C4-2B (cell line): ENCODE measurements at regions not wholly inside any gene's neighbourhood (a gene's known extent, or its start where the extent isn't known, plus 50 kb on each side); places are given as distances from the start of the nearest gene placed in this dataset.

ENCODE experiments used
- H3K27ac ChIP-seq: fragments of 450-650 bp; 2 replicates; pipeline ENCODE4 v1.5.1; 2017
- ZFX ChIP-seq: fragments of 450-650 bp; IDR thresholded peaks from 2 replicates; pipeline ENCODE4 v1.6.1; 2017
- TF ChIP-seq, protein P1 (sequence below): fragments of 450-650 bp; conservative IDR thresholded peaks from 2 replicates; pipeline ENCODE4 v1.5.1; 2017; ENCODE audit warnings: mild to moderate bottlenecking

DNA sequence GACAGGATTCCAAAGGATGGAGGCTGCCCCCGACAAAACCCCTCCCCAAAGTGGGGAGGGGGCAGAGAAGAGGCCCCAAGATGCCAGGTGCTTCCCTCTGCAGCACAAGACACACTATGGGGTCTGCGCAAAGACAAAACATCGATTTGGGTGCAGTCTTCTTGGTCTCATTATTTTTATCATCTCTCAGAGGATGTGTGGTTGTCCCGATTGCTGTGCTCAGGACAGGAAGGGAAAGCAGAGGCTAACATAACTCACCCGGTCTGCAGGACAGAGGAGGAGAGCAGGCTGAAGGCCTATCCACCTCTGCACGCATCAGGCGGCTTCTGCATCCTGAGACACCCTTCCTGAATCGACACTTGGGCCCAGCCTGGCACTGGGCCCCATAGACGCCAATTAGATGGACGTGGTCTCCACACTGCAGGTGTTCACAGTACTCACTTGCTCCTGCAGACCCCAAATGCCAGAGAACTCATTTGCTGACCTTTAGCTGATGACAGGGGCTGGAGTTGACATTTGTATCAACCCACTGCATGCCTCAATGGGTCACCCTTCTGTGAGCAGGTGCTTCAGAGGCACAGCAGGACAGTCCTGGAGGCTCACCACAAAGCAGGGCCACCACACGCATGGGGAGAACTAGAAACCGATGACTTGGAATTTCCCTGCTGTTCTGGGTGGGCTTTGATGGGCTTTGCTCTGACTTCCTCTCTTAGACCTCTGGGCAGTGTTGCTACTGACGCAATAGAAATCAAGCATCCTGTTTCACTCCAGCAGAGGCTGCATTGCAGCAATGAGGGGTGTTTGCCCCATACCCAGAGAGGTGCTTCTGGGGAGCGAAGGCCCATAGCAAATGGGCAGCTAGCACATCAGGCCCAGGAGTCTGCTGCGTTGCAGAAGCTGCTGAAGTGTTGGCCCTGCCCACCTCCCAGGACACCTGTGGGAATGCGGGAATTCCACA is 96.3 kb upstream of the ENPP6 start:
- no peak for TF ChIP-seq ZFX
- TF ChIP-seq, protein P1, sequence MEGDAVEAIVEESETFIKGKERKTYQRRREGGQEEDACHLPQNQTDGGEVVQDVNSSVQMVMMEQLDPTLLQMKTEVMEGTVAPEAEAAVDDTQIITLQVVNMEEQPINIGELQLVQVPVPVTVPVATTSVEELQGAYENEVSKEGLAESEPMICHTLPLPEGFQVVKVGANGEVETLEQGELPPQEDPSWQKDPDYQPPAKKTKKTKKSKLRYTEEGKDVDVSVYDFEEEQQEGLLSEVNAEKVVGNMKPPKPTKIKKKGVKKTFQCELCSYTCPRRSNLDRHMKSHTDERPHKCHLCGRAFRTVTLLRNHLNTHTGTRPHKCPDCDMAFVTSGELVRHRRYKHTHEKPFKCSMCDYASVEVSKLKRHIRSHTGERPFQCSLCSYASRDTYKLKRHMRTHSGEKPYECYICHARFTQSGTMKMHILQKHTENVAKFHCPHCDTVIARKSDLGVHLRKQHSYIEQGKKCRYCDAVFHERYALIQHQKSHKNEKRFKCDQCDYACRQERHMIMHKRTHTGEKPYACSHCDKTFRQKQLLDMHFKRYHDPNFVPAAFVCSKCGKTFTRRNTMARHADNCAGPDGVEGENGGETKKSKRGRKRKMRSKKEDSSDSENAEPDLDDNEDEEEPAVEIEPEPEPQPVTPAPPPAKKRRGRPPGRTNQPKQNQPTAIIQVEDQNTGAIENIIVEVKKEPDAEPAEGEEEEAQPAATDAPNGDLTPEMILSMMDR: no peak
- no peak overlapping the region for H3K27ac ChIP-seq

DNA sequence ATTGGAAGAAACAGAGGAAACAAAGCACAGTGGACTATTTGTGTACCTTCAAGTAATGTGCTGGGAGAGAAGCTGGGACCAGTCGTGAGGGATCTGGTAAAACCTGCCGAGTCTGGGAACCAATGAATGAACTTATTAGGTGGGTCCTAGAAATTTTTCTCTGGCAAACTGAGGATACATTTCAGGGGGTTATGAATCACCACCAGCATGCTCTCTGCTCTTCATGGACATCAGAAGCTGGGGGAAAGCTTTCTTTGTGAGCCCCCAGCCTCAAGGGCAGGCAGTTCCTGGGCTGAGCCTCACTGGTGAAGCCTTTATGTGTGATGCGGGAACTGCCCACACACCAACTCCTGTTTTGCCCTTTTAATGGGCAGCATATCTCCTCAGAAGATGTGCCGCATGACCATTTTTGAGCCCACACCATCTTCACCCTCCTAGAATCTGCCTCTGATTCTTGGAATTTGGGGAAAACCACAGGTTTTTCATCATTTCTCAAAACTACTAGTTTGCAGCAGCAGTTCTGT is 95.4 kb upstream of the ENPP6 start:
- H3K27ac ChIP-seq: no peak overlapping the region

DNA sequence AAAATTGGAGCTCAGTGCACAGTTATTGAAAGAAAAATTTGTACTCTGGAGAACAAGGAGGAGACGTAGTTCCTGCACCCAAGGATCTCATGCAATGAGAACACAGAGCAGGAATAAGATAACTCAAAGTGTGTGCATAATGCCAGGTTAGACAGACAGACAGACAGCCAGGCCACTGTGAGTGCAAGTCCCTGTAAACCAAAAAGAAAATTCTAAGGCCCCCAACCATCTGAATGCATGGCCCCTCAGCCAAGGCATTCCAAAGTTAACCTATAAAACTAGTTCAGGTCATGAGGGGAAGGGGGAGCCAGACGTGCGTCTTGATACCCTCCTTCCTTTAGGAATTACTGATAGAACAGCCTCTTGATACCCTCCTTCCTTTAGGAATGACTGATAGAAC is 94.5 kb upstream of the ENPP6 start:
- H3K27ac ChIP-seq: no peak overlapping the region
- TF ChIP-seq ZFX: no peak
- TF ChIP-seq, protein P1: no peak

More for the DNA sequence above, 95.4 kb upstream of the ENPP6 start:
- no peak for TF ChIP-seq ZFX
- TF ChIP-seq, protein P1: no peak

DNA sequence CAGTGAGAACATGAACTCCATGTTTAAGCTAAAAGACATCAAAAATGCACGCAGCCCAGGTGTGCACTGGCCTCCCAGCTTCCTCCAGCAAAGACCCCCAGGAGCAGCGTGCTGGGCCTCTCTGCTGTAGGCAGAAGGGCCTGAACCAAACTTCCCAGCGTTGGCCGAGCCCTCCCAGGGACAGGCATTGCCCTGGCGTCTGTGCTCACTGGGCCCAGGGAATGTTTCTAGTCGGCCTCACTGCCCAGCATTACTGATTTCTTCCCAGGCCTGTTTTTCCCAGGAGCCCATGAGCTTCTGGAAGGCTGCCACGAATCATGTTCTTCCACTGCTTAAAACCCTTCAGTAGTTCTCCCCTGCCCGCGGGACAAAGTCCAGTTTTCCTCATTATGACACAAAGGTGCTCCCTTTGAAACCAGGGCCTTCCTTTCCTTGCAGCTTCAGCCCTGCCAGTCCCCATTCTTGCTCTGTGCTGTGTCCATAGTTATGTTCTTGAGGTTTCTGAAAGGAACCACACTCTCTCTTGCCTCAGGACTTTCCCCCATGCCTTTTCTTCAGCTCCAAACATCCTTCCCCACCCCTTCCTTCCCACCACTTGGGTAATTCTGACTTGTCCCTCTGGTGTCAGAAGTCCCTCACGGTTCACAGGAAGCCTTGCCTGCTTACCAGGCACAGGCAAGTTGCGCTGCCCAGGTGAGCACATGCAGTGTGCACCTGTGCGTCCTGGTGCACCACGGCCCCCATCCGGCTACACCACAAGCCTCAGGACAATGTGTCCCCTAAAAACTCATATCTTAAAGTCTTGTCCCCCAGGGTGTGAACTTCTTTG is 93.4 kb upstream of the ENPP6 start:
- H3K27ac ChIP-seq: no peak overlapping the region
- no peak for TF ChIP-seq ZFX

DNA sequence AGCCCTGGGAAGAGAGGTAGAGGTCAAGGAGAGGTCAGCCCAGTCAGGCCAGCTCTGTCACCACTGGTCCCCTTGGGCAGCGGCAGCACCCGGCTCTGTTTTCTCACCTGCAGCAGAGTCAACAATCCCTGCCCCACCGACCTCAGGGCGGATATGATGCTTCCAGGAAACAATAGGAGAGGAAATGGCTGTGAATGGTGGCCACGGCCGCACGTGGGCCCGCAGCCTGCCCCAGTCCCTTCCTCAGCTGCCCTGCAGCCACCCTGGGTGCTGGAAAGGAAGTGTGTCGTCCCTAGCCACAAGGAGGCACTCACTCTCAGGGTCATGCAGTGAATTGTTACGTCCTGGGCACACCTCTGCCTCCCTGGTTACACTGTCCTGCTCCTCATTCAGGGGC is 92.5 kb upstream of the ENPP6 start:
- H3K27ac ChIP-seq: no peak overlapping the region
- TF ChIP-seq, protein P1: no peak; the same call in 1 of the 2 replicates
- TF ChIP-seq ZFX: no peak

DNA sequence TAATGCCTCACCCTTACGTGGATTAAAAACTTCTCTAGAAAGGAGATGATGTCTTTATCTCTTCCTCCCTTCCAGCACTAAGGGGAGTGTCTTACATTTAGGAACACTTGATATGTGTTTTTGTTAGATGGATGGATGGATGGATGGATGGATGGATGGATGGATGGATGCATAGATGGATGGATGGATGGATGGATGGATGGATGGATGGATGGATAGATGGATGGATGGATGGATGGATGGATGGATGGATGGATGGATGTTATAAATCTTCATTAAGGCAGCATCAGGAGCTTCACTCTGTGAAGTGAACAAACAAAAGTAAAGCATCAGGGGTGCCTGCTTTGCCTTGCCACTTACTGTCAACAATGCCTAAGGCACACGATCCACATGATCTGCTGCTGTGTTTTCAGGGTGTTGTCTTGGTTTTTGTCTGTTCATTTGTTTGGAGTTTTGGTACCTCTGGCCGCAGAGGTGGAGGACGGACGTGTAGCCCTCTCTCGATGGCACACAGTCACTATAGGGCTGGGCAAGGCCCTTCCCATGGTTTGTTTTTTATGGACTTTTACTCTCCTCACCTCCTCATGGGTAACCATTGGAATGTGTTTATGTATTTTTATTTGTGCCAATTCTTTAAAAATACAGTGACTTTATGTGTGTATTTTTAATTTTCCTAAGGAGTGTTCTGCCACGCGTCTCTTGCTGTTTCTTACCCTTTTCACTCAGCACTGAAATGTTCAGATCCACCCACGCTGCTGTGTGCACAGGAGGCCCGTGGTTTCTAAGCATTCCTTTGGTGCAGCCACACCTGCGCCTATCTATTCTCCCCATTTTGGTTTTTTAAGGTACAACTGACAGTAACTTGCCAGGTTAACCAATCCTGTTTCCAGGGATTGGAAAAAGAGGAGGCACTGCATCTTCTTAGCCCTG is 91.8 kb upstream of the ENPP6 start:
- TF ChIP-seq ZFX: no peak
- TF ChIP-seq, protein P1: no peak
- H3K27ac ChIP-seq: no peak overlapping the region

DNA sequence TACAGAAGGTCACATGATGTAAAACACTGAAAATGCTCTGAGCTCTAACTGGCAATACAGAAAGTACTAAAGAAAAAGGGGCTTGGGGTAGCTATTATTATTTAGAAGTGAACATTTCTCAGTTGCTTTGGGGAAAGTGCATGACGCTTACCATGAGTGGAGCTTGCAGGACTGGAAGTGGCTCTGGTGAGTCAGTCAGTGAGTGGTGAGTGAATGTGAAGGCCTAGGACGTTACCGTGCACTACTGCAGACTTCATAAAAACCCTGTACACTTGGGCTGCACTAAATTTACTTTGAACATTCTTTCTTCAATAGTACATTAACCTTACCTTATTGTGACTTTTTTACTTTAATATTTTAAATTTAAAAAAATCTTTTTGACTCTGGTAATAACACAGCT is 89.3 kb upstream of the ENPP6 start:
- TF ChIP-seq, protein P1: no peak
- no peak for TF ChIP-seq ZFX
- no peak overlapping the region for H3K27ac ChIP-seq
